MCF 10A (cell line): ENCODE measurements at regions not wholly inside any gene's neighbourhood (a gene's known extent, or its start where the extent isn't known, plus 50 kb on each side); places are given as distances from the start of the nearest gene placed in this dataset.

Experiments
- BruUV-seq: library from RNA; stranded (reverse); fragments of 400-500 nt; replicated peaks from 2 replicates; lab custom pipeline; 2021; lab: Mats Ljungman, UMichigan
- CTCF ChIA-PET: fragments of 300-600 bp; sonication (Branson Sonifier 250); formaldehyde crosslinking; extraction: SDS; loops from one replicate; lab custom pipeline; 2021; ENCODE audit warnings: antibody characterized with exemption, inconsistent platforms; lab: Yijun Ruan, JAX
- POLR2A ChIA-PET: fragments of 300-600, 350-650 bp; sonication (Branson Sonifier 250); formaldehyde crosslinking; extraction: SDS; loops from one replicate; lab custom pipeline; 2020; ENCODE audit warnings: antibody characterized with exemption, inconsistent platforms; lab: Yijun Ruan, JAX
- DNase-seq: peaks from one replicate; pipeline ENCODE4 v3.0.0-alpha.2; 2018; ENCODE audit not compliant: unreplicated experiment
- H3K27ac Mint-ChIP-seq: one replicate; pipeline ENCODE4 v1.8.0; 2022; ENCODE audit warnings: mild to moderate bottlenecking, low read depth, mixed read lengths; ENCODE audit not compliant: unreplicated experiment
- H3K27me3 Mint-ChIP-seq: one replicate; pipeline ENCODE4 v1.8.0; 2022; ENCODE audit warnings: mixed read lengths; ENCODE audit not compliant: insufficient read depth, unreplicated experiment
- H3K36me3 Mint-ChIP-seq: one replicate; pipeline ENCODE4 v1.8.0; 2022; ENCODE audit warnings: mild to moderate bottlenecking, moderate library complexity, mixed read lengths; ENCODE audit not compliant: insufficient read depth, unreplicated experiment
- H3K4me1 Mint-ChIP-seq: one replicate; pipeline ENCODE4 v1.8.0; 2022; ENCODE audit warnings: mixed read lengths; ENCODE audit not compliant: insufficient read depth, unreplicated experiment
- H3K4me3 Mint-ChIP-seq: one replicate; pipeline ENCODE4 v1.8.0; 2022; ENCODE audit warnings: mild to moderate bottlenecking, moderate library complexity, mixed read lengths; ENCODE audit not compliant: unreplicated experiment
- H3K9me3 Mint-ChIP-seq: one replicate; pipeline ENCODE4 v1.8.0; 2022; ENCODE audit warnings: mixed read lengths; ENCODE audit not compliant: unreplicated experiment
- CTCF ChIP-seq: fragments of 200-600 bp; IDR thresholded peaks from one replicate; pipeline ENCODE4 v1.8.0; 2022; ENCODE audit warnings: antibody characterized with exemption, mild to moderate bottlenecking; ENCODE audit not compliant: unreplicated experiment
- intact Hi-C: fragments of 100-400 bp; cut with micrococcal nuclease; formaldehyde crosslinking; loops from 2 replicates; pipeline ENCODE4 v1.14.1; 2022

DNA sequence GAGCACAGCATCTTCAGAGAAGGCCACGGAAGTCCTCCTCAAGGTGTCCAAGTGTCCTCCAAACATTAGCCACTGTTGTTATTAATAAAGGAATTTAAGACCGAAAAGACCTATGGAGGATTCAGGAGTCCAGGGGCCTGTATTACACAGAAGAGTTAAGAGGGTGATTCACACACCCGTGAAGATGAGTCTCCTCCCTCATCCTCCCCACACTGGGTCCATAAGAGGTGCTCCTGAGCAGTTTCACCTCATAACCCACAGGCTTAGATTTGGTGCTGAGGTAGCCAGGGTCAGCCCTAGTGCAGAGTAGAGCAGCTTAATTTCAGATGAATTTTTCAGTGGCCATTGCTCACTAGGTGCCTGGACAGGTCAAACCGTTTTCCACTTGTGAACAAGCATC is 65.3 kb downstream of the PRR18 start:
- peaks cover 7% of the 10 kb centered on the region for H3K36me3 Mint-ChIP-seq
- no TSS peak for BruUV-seq
- no peaks in the 10 kb centered on the region for H3K4me1 Mint-ChIP-seq
- ChIA-PET POLR2A (no interaction called here), CTCF (no interaction called here)
- H3K27me3 Mint-ChIP-seq: peaks cover 23% of the 10 kb centered on the region
- intact Hi-C loops: no loop called here
- no peak for TF ChIP-seq CTCF
- H3K9me3 Mint-ChIP-seq: no peaks in the 10 kb centered on the region
- no peak overlapping the region for H3K27ac Mint-ChIP-seq
- H3K4me3 Mint-ChIP-seq: no peak overlapping the region
- no peak for DNase-seq

GRCh38 chr6:166241974-166242373 is 66.2 kb downstream of the PRR18 start:
- ChIA-PET POLR2A (no interaction called here), CTCF (interaction anchor here (0.7 kb wide), 1 partner anchor 97 kb away, joined by 3 read pairs; no protein-coding TSS in a partner anchor)
- Mint-ChIP-seq H3K36me3 (peaks cover 7% of the 10 kb centered on the region), H3K27ac (no peak overlapping the region), H3K27me3 (peaks cover 32% of the 10 kb centered on the region), H3K4me1 (no peaks in the 10 kb centered on the region), H3K4me3 (no peak overlapping the region), H3K9me3 (no peaks in the 10 kb centered on the region)
- no peak for DNase-seq
- intact Hi-C loops: no loop called here
- BruUV-seq: no TSS peak
- no peak for TF ChIP-seq CTCF

DNA sequence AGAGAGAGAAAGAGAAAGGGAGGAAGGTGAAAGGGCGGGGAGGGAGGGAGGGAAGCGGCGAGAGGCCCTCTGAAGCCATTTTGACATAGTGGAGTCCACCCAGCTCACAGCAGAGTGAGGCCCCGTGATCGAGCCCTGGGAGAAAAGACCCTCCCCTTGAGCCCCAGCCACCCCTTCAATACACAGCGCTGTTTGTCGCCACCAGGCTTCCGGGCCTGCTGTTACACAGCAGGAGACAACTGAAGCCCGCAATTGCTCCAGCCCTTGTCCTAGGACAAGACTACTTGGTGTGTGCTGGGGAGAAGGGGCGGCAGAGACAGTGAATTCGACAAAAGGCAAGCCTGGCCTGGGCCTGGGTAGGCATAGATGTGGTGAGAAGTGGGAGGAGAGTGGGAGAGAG is 67.3 kb downstream of the PRR18 start:
- H3K27me3 Mint-ChIP-seq: peaks cover 43% of the 10 kb centered on the region
- no peak overlapping the region for H3K27ac Mint-ChIP-seq
- intact Hi-C loops: no loop called here
- no peak for TF ChIP-seq CTCF
- no peak for DNase-seq
- no peak overlapping the region for H3K4me3 Mint-ChIP-seq
- H3K4me1 Mint-ChIP-seq: peaks cover 4% of the 10 kb centered on the region
- no TSS peak for BruUV-seq
- CTCF ChIA-PET: no interaction called here
- POLR2A ChIA-PET: no interaction called here
- no peaks in the 10 kb centered on the region for H3K9me3 Mint-ChIP-seq
- H3K36me3 Mint-ChIP-seq: peaks cover 7% of the 10 kb centered on the region

- H3K27ac Mint-ChIP-seq: no peak overlapping the region
- intact Hi-C loops: no loop called here
- BruUV-seq: no TSS peak
- CTCF ChIA-PET: interaction anchor here (0.6 kb wide), 1 partner anchor 84 kb away, joined by 3 read pairs; no protein-coding TSS in a partner anchor
- no peaks in the 10 kb centered on the region for H3K9me3 Mint-ChIP-seq
- H3K4me1 Mint-ChIP-seq: peaks cover 4% of the 10 kb centered on the region
- no peak overlapping the region for H3K4me3 Mint-ChIP-seq
- no peak for DNase-seq
- no peak for TF ChIP-seq CTCF
- H3K27me3 Mint-ChIP-seq: peaks cover 52% of the 10 kb centered on the region
- peaks cover 4% of the 10 kb centered on the region for H3K36me3 Mint-ChIP-seq
- POLR2A ChIA-PET: no interaction called here
Measured at GRCh38 chr6:166237617-166238016, 70.0 kb upstream of the TBXT start.
